ENCODE measurements at regions not wholly inside any gene's neighbourhood (a gene's known extent, or its start where the extent isn't known, plus 50 kb on each side); places are given as distances from the start of the nearest gene placed in this dataset.

DNA sequence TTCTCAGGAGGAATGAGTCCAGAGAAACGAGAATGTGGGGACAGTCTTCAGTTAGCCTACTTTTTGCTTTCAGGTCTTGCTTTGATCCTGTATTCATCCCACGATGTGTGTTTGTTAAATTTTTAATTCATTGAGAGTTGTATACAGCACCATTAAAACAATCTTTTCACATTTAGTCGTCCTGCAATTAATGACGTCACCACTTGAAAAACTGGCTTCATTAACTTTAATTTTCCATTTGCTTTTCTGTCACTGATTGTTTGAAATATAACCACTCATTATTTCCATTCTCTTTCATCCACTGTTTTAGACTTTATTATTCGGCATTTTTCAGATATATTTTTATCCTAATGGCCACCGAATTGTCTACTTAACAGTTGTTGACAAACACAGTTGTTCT is 146.9 kb downstream of the TFEC start:
- no peak for DNase-seq

DNA sequence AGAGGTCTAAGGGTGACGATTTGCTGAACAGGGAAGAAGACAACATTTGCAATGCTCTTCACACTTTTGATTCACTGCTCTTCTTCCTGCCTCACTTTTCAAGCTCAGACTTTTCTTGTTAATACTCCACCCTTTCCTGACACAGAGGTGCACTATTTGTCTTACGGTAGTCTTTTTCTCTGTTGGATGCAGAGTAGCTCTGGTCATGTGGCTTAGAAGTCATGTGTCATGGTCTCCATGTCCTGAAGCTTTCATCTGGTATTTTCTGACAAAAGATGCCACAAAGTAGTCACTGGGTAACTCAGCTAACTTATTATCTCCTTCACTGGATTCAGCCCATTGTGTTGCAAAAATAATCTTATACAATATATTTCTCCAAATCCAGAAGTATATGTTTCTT is 149.1 kb downstream of the TFEC start:
- no peak for DNase-seq

DNA sequence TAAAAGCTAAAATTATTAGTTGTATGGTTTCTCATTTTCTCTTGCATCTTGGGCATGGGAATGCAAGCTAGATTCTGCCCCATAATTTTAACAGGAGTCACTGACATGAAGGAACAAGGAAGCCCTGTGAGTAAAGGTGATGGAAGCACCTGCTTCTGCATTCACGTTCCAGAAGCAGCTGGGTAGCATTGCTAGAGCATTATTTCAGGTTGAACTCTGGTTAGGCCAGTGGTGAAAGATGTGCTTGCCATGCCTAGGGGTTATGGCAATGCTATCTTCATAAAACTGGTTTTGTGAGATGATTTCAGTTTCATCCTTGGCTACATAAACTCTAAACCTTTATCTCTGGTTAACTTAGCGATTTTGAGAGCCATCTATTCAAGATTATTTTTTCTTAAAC is 151.4 kb downstream of the TFEC start:
- no peak for DNase-seq

GRCh38 chr7:115869801-115870200 is 160.8 kb downstream of the TFEC start:
- no peak for DNase-seq

GRCh38 chr7:115869190-115869589 is 161.4 kb downstream of the TFEC start:
- DNase-seq: no peak

GRCh38 chr7:115868369-115868768 is 162.2 kb downstream of the TFEC start:
- no peak for DNase-seq

- DNase-seq: no peak
Measured at GRCh38 chr7:115864082-115864481, 166.5 kb downstream of the TFEC start.

DNA sequence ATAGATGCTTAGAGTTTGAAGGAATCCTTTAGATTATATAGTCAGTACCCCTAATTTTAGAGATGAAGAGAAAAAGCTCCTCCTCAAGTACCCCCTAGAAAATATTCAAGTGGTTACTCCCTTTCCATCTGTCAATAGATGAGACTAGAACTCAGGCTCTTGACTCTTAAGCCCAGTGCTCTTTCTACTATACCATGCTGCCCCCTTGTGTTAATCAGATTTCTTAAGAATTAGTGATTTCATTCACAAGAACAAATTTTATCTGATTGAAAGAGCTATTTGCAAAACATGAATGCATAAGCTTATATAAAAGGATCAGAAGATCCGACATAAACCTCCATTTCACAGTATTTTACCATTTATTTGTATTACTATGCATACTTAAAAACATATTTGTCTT is 179.3 kb downstream of the TFEC start:
- no peak for DNase-seq

- DNase-seq: no peak
Measured at GRCh38 chr7:115850774-115851173, 179.8 kb downstream of the TFEC start.

DNA sequence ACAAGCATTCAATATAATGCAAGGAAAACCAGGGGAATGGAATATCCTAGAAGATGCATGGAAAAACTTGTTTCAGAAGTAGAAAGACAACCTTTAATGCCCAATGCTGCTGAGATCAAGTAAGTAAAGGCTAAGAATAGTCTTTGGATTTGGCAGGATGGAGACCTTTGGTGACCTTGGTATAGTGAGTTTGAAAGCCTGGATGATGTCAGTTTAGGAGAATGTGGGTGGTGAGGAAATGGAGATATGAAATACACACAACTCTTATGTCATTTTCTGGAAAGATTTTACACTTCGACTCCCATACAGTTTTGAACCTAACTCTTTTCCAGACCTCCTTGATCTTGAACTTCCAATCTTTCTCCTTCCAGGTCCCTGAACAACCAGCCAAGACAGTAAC is 185.7 kb downstream of the TFEC start:
- DNase-seq: no peak

GRCh38 chr7:115840702-115841101 is 189.9 kb downstream of the TFEC start:
- no peak for DNase-seq

DNA sequence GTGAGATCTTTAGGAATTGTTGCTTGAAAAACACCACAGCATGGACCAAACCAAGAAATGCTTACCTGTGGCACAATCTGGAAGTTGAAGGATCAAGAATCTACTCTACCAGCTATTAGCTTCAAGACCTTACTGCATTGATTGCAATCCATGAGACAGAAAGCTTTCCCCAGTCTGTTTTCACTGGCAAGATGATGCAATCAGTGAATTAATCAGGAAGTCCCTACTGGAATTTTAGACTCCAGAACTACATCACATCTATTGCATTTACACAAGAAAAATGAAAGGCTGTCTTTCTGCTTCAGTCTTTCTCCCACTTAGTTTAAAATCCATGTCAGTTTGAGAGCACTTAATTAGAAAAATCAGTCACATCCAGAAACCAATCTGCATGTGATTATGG is 191.7 kb downstream of the TFEC start:
- DNase-seq: no peak

GRCh38 chr7:115831371-115831770 is 199.2 kb downstream of the TFEC start:
- no peak for DNase-seq

GRCh38 chr7:115827305-115828045 is 203.1 kb downstream of the TFEC start:
- DNase-seq: no peak

DNA sequence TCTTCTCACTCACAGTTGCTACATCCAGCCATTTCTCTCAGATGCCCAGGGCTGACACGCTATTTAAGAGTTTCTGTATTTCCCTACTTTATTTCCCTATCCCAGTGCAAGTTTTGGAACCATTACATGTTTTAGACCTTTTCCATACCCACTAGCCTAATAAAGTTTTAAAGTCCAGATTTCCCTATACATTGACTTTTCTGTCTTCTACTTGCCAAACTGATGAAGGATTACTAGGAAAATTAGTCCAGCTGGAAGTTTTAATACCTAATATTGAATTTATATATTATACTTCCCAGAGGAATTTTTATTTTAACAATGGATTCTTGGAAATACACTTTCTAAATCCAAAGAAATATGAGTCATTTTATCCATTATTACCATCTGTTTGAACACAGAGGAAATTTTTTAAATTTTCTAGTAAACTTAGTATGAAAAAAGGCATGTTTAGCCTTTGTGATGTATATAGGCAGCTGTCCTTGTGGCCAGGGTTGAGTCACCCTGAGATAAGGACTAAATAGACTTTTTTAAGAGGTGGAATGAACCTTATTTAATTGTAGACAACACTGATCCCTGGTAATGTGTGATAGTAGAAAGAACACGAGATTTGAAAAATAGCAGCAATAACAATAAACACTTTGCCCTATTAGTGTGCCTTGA is 205.0 kb downstream of the TFEC start:
- no peak for DNase-seq

- DNase-seq: no peak
Measured at GRCh38 chr7:115822801-115823200, 207.8 kb downstream of the TFEC start.

DNA sequence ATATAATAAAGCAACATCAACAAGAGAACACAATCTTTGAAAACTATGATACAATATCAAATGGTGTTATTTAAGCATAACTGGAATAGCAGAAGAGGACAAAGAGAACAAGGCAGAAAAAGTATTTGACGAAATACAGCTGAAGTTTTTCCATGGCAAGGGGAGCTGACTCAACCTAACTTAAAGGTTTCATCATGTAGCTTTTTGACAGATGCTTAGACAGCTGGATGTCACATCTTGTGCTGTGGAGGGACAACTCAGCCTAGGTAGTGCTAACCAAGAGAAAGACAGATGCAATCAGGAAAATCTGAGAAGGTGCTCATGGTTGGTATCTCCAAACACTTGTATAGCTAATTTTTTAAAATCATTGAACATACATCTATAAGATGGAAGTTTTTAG is 208.2 kb downstream of the TFEC start:
- DNase-seq: no peak

GRCh38 chr7:115816318-115816974 is 214.1 kb downstream of the TFEC start:
- DNase-seq: no peak

GRCh38 chr7:115812794-115813193 is 217.8 kb downstream of the TFEC start:
- no peak for DNase-seq

GRCh38 chr7:115805458-115805857 is 225.1 kb downstream of the TFEC start:
- no peak for DNase-seq

- no peak for DNase-seq
Measured at GRCh38 chr7:115802415-115802814, 228.1 kb downstream of the TFEC start.

GRCh38 chr7:115799430-115799829 is 231.1 kb downstream of the TFEC start:
- DNase-seq: no peak

- DNase-seq: no peak
Measured at GRCh38 chr7:115793958-115794702, 236.4 kb downstream of the TFEC start.

Measured in T-helper 9 cell (primary cell).